Panc1 (cell line): ENCODE measurements at regions not wholly inside any gene's neighbourhood (a gene's known extent, or its start where the extent isn't known, plus 50 kb on each side); places are given as distances from the start of the nearest gene placed in this dataset.

Experiments
- POLR2AphosphoS5 ChIP-seq: IDR thresholded peaks from 2 replicates; pipeline ENCODE4 v1.6.1; 2012; ENCODE audit warnings: mild to moderate bottlenecking, low read depth, low read length, moderate library complexity
- SIN3A ChIP-seq: IDR thresholded peaks from 2 replicates; pipeline ENCODE4 v1.6.1; 2012; ENCODE audit warnings: low read depth, mild to moderate bottlenecking, low read length, moderate library complexity, borderline replicate concordance; ENCODE audit not compliant: insufficient read depth
- TF ChIP-seq, protein P1 (sequence below): fragments of 450-650 bp; IDR thresholded peaks from 2 replicates; pipeline ENCODE4 v1.5.1; 2017; ENCODE audit warnings: mild to moderate bottlenecking
- TF ChIP-seq, protein P2 (sequence below), 2 experiments: IDR thresholded peaks; 2 replicates each; pipeline ENCODE4 v1.6.1; 2011 to 2012; ENCODE audit warnings: low read depth in 2 of 2, control low read depth in 1 of 2, low read length in 1 of 2, mild to moderate bottlenecking in 1 of 2, moderate library complexity in 1 of 2; ENCODE audit not compliant: insufficient read depth in 1 of 2

DNA sequence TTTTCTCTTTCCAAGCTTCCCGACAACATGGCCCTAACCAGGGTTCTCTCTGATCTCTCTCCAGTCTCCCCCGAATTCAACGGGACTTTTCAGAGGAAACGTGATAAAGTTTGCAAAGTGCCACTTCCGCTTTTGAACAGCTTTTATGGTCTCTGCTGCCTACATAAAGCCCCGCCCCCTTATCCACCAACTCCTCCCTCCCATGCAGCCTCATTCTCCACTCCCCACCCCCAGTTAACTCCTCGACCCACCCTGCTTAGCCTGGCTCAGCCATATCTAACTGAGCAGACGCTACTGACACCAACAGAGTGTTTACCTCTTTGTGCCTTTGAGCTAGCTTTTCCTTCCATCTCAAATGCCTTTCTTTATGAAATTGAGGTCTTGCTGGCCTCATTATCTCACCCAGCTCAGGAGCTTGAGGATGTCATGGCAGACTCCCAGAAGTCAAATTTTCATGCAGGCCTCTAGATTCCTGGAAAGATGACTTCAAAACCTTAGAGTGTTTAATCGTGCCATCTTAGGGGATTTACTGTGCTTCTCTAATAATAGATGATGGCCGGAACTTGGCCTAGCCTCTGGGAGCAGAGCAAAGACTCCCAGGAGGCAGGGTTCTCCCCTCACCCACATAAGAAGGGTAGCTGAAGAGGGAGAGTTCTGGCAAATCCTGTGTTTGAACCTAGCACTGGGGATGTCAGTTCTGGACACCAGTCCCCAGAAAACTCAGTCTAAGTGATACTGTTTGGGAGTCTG is 606.0 kb downstream of the BCOR start:
- TF ChIP-seq, protein P1, sequence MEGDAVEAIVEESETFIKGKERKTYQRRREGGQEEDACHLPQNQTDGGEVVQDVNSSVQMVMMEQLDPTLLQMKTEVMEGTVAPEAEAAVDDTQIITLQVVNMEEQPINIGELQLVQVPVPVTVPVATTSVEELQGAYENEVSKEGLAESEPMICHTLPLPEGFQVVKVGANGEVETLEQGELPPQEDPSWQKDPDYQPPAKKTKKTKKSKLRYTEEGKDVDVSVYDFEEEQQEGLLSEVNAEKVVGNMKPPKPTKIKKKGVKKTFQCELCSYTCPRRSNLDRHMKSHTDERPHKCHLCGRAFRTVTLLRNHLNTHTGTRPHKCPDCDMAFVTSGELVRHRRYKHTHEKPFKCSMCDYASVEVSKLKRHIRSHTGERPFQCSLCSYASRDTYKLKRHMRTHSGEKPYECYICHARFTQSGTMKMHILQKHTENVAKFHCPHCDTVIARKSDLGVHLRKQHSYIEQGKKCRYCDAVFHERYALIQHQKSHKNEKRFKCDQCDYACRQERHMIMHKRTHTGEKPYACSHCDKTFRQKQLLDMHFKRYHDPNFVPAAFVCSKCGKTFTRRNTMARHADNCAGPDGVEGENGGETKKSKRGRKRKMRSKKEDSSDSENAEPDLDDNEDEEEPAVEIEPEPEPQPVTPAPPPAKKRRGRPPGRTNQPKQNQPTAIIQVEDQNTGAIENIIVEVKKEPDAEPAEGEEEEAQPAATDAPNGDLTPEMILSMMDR, result no peak
- TF ChIP-seq, protein P2, sequence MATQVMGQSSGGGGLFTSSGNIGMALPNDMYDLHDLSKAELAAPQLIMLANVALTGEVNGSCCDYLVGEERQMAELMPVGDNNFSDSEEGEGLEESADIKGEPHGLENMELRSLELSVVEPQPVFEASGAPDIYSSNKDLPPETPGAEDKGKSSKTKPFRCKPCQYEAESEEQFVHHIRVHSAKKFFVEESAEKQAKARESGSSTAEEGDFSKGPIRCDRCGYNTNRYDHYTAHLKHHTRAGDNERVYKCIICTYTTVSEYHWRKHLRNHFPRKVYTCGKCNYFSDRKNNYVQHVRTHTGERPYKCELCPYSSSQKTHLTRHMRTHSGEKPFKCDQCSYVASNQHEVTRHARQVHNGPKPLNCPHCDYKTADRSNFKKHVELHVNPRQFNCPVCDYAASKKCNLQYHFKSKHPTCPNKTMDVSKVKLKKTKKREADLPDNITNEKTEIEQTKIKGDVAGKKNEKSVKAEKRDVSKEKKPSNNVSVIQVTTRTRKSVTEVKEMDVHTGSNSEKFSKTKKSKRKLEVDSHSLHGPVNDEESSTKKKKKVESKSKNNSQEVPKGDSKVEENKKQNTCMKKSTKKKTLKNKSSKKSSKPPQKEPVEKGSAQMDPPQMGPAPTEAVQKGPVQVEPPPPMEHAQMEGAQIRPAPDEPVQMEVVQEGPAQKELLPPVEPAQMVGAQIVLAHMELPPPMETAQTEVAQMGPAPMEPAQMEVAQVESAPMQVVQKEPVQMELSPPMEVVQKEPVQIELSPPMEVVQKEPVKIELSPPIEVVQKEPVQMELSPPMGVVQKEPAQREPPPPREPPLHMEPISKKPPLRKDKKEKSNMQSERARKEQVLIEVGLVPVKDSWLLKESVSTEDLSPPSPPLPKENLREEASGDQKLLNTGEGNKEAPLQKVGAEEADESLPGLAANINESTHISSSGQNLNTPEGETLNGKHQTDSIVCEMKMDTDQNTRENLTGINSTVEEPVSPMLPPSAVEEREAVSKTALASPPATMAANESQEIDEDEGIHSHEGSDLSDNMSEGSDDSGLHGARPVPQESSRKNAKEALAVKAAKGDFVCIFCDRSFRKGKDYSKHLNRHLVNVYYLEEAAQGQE (IDR thresholded peaks at IDR 0.05; ENCODE audit: insufficient read depth in 1 of 2, low read depth in 2 of 2, low read length in 1 of 2), result no peak
- TF ChIP-seq POLR2AphosphoS5, result no peak
- TF ChIP-seq SIN3A, result no peak
